K562 (cell line): ENCODE measurements at regions not wholly inside any gene's neighbourhood (a gene's known extent, or its start where the extent isn't known, plus 50 kb on each side); places are given as distances from the start of the nearest gene placed in this dataset.

Experiments used
- ATAC-seq: fragments of 200-7000 bp; cut with Tn5 transposase; 3 replicates; pipeline ENCODE4 v1.9.1; 2020; ENCODE audit warnings: moderate library complexity
- BruUV-seq: library from RNA; stranded (reverse); fragments of 400-500 nt; replicated peaks from 2 replicates; lab custom pipeline; 2021; lab: Mats Ljungman, UMichigan
- CTCF ChIA-PET: fragments of 300-600 bp; formaldehyde crosslinking; extraction: SDS; loops from one replicate; lab custom pipeline; 2021; ENCODE audit warnings: low intra/inter-chr PET ratio; lab: Yijun Ruan, JAX
- POLR2A ChIA-PET: fragments of 300-600, 350-650 bp; sonication (Branson Sonifier 250); formaldehyde crosslinking; extraction: SDS; loops from one replicate; lab custom pipeline; 2021; ENCODE audit warnings: antibody characterized with exemption, inconsistent platforms; lab: Yijun Ruan, JAX
- DNase-seq, 4 experiments: peaks; one replicate each; pipeline versions ENCODE4 v3.0.0 to v3.0.0-alpha.2; 2011 to 2018; ENCODE audit warnings: low spot score in 3 of 4, mixed read lengths in 3 of 4; ENCODE audit errors: extremely low read depth in 1 of 4
- FAIRE-seq: peaks from 2 replicates; lab custom pipeline; 2011; peaks lifted over from hg19 to GRCh38; lab: Jason Lieb, UNC
- H2AFZ ChIP-seq: 2 replicates; pipeline ENCODE4 v1.6.0; 2011; ENCODE audit warnings: low read depth, low read length, control low read depth, inconsistent platforms
- H3K27ac ChIP-seq: fragments of 200-600 bp; 3 replicates; pipeline ENCODE4 v1.8.0; 2011; ENCODE audit warnings: low read depth, mild to moderate bottlenecking, control low read depth, inconsistent platforms, low read length, moderate library complexity, mixed read lengths; ENCODE audit errors: extremely low read depth
- H3K27me3 ChIP-seq, 2 experiments: fragments of 300-600 bp in 1 of 2; 2 replicates in 1 of 2; 3 replicates in 1 of 2; pipeline versions ENCODE4 v1.6.0 to v1.8.0; 2011; ENCODE audit warnings: inconsistent platforms in 2 of 2, low read length in 2 of 2, mild to moderate bottlenecking in 1 of 2, mixed read lengths in 1 of 2, moderate library complexity in 1 of 2; ENCODE audit not compliant: control insufficient read depth in 2 of 2, insufficient read depth in 2 of 2
- H3K36me3 ChIP-seq: fragments of 300-600 bp; 3 replicates; pipeline ENCODE4 v1.8.0; 2011; ENCODE audit warnings: mild to moderate bottlenecking, low read length, inconsistent platforms; ENCODE audit not compliant: control insufficient read depth, insufficient read depth
- H3K4me1 ChIP-seq, 2 experiments: fragments of 200-600 bp in 1 of 2; replicated peaks in 1 of 2; 2 replicates in 1 of 2; 3 replicates in 1 of 2; pipeline versions ENCODE4 v1.5.1 to v1.8.0; 2011; ENCODE audit warnings: inconsistent platforms in 2 of 2, low read length in 2 of 2, mild to moderate bottlenecking in 1 of 2, mixed read lengths in 1 of 2, moderate library complexity in 1 of 2; ENCODE audit not compliant: control insufficient read depth in 2 of 2, insufficient read depth in 2 of 2
- H3K4me2 ChIP-seq: 2 replicates; pipeline ENCODE4 v1.6.1; 2011; ENCODE audit warnings: low read length, control low read depth, inconsistent platforms, mixed read lengths; ENCODE audit not compliant: insufficient read depth
- H3K4me3 ChIP-seq: fragments of 200-600 bp; sonication (generic), shearing (Covaris generic); 2 replicates; pipeline ENCODE4 v1.5.1; 2016; ENCODE audit warnings: control low read depth, inconsistent platforms
- H3K79me2 ChIP-seq: fragments of 200-600 bp; 3 replicates; pipeline ENCODE4 v1.8.0; 2011; ENCODE audit warnings: low read length, inconsistent platforms; ENCODE audit not compliant: control insufficient read depth, insufficient read depth
- H3K9ac ChIP-seq, 2 experiments: 2 replicates each; pipeline versions ENCODE4 v1.6.0 to v1.6.1; 2011; ENCODE audit warnings: low read depth in 2 of 2, low read length in 2 of 2, control low read depth in 1 of 2, inconsistent platforms in 1 of 2, mild to moderate bottlenecking in 1 of 2, mixed read lengths in 1 of 2; ENCODE audit not compliant: insufficient read depth in 1 of 2
- H3K9me1 ChIP-seq: one replicate; pipeline ENCODE4 v1.6.0; 2011; ENCODE audit warnings: inconsistent platforms, mild to moderate bottlenecking, low read length, moderate library complexity; ENCODE audit not compliant: control insufficient read depth, insufficient read depth
- H3K9me3 ChIP-seq: replicated peaks from 2 replicates; pipeline ENCODE4 v1.5.1; 2011; ENCODE audit warnings: low read depth, low read length, inconsistent platforms; ENCODE audit not compliant: control insufficient read depth, insufficient read depth
- H4K20me1 ChIP-seq: replicated peaks from 2 replicates; pipeline ENCODE4 v1.6.1; 2011; ENCODE audit warnings: low read length, inconsistent platforms, mixed read lengths; ENCODE audit not compliant: control insufficient read depth, insufficient read depth
- GTF3C2 ChIP-seq: IDR thresholded peaks from 3 replicates; pipeline ENCODE4 v1.6.1; 2011; ENCODE audit warnings: borderline replicate concordance, mild to moderate bottlenecking, moderate library complexity; ENCODE audit not compliant: insufficient read length; ENCODE audit errors: extremely low read depth
- SIX5 ChIP-seq, 2 experiments: IDR thresholded peaks; 2 replicates each; pipeline ENCODE4 v1.6.1; 2011; ENCODE audit warnings: low read length in 2 of 2, borderline replicate concordance in 1 of 2, low read depth in 1 of 2, mild to moderate bottlenecking in 1 of 2, moderate library complexity in 1 of 2; ENCODE audit not compliant: insufficient read depth in 1 of 2
- SOX6 ChIP-seq: fragments of 450-650 bp; IDR thresholded peaks from 2 replicates; pipeline ENCODE4 v1.6.1; 2014; ENCODE audit warnings: mild to moderate bottlenecking
- WGBS: fragments of 100-300 bp; shearing (Covaris generic); methylation state at CpG from one replicate; pipeline ENCODE4 v1.1.6; 2016; ENCODE audit warnings: low coverage, mixed read lengths; ENCODE audit not compliant: insufficient coverage; ENCODE audit errors: missing lambda C conversion rate; 5-methylcytosine and 5-hydroxymethylcytosine counted together
- in situ Hi-C: fragments of 300-500 bp; cut with MboI; formaldehyde crosslinking; loops from 4 replicates; pipeline ENCODE4 v1.15.0; 2018; ENCODE audit warnings: inconsistent platforms, mixed read lengths
- intact Hi-C: fragments of 100-400 bp; cut with micrococcal nuclease; formaldehyde crosslinking; loops from 2 replicates; pipeline ENCODE4 v1.14.2; 2022

GRCh38 chrX:111010111-111010510 is 85.9 kb upstream of the PAK3 start:
- Histone ChIP-seq H3K9me1 (no peaks in the 10 kb centered on the region), H3K9me3 (no peaks in the 10 kb centered on the region), H3K79me2 (no peaks in the 10 kb centered on the region), H2AFZ (no peak overlapping the region), H3K27ac (no peak overlapping the region), H4K20me1 (no peaks in the 10 kb centered on the region), H3K4me1 (no peaks in the 10 kb centered on the region), H3K36me3 (no peaks in the 10 kb centered on the region), H3K4me2 (no peak overlapping the region), H3K4me3 (no peak overlapping the region), H3K27me3 (no peaks in the 10 kb centered on the region), H3K9ac (no peak overlapping the region)
- no peak for ATAC-seq
- no TSS peak for BruUV-seq
- no peak for DNase-seq
- TF ChIP-seq GTF3C2 (no peak), SIX5 (IDR thresholded peaks at IDR 0.05; ENCODE audit: borderline replicate concordance in 1 of 2, insufficient read depth in 1 of 2, low read depth in 1 of 2, low read length in 2 of 2) (no peak), SOX6 (no peak)
- WGBS = 0% methylated on average over 3 of the region's 3 CpGs
- FAIRE-seq = no peak
- in situ Hi-C loops (no loop called here), intact Hi-C loops (no loop called here)
- CTCF ChIA-PET = no interaction called here
- POLR2A ChIA-PET = interaction anchor here (0.6 kb wide), 1 partner anchor 419 kb away, joined by 3 read pairs; no protein-coding TSS in a partner anchor
